ENCODE measurements at regions not wholly inside any gene's neighbourhood (a gene's known extent, or its start where the extent isn't known, plus 50 kb on each side); places are given as distances from the start of the nearest gene placed in this dataset.

DNA sequence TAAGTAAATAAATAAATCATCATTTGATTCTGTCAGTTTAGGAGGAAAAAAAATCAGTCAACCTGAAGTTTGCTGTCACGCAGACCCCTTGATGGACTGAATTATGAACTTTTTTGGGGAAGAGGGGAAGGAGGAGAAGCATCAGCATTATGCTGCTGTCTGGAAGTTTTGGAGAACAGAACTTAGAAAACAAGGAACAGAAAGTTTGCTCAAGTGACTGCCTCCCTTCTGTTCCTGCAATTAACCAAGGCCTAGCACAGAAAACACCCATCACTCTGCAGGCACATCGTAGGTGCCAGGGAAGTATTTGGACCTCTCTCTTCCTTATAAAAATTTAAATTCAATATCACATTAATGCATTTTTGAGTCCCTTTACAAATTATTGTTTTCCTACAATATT is 283.8 kb downstream of the VRK1 start:
- dilution Hi-C loops (cut with MboI; ENCODE audit: extremely low pct_ligation_motif_present, low sequenced_read_pairs) (no loop called here), intact Hi-C loops (cut with micrococcal nuclease) (no loop called here)
- no peaks in the 10 kb centered on the region for H3K4me1 ChIP-seq (ENCODE audit: control insufficient read depth, extremely low read depth, insufficient read depth, low read length)
- H3K9ac ChIP-seq (replicated peaks; ENCODE audit: extremely low read depth, insufficient read depth, low read length): no peak overlapping the region
- no peaks in the 10 kb centered on the region for H3K79me2 ChIP-seq (ENCODE audit: control insufficient read depth, insufficient read depth, low read length)
- BruUV-seq (replicated peaks): no TSS peak
- POLR2A ChIA-PET: no interaction called here
- no peak overlapping the region for H3K27ac ChIP-seq (ENCODE audit: insufficient read depth, low read depth, low read length)
- H3K36me3 ChIP-seq (ENCODE audit: control insufficient read depth in 2 of 2, extremely low read depth in 1 of 2, insufficient read depth in 2 of 2, low read length in 2 of 2): no peaks in the 10 kb centered on the region
- no peak overlapping the region for H3K4me3 ChIP-seq (replicated peaks in 1 of 3; ENCODE audit: insufficient read depth in 1 of 3, low read depth in 1 of 3, low read length in 3 of 3)
- DNase-seq (ENCODE audit: low read depth, low spot score): no peak
- TF ChIP-seq, protein P1, sequence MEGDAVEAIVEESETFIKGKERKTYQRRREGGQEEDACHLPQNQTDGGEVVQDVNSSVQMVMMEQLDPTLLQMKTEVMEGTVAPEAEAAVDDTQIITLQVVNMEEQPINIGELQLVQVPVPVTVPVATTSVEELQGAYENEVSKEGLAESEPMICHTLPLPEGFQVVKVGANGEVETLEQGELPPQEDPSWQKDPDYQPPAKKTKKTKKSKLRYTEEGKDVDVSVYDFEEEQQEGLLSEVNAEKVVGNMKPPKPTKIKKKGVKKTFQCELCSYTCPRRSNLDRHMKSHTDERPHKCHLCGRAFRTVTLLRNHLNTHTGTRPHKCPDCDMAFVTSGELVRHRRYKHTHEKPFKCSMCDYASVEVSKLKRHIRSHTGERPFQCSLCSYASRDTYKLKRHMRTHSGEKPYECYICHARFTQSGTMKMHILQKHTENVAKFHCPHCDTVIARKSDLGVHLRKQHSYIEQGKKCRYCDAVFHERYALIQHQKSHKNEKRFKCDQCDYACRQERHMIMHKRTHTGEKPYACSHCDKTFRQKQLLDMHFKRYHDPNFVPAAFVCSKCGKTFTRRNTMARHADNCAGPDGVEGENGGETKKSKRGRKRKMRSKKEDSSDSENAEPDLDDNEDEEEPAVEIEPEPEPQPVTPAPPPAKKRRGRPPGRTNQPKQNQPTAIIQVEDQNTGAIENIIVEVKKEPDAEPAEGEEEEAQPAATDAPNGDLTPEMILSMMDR (IDR thresholded peaks at IDR 0.05; ENCODE audit: extremely low read depth in 1 of 2, insufficient read depth in 1 of 2, low read depth in 1 of 2, low read length in 2 of 2): no peak
- TF ChIP-seq EZH2 (IDR thresholded peaks at IDR 0.05; ENCODE audit: borderline replicate concordance, low read depth, low read length, severe bottlenecking): no peak
- TF ChIP-seq MYC (IDR thresholded peaks at IDR 0.05; ENCODE audit: low read depth, low read length): no peak
- TF ChIP-seq, protein P2, sequence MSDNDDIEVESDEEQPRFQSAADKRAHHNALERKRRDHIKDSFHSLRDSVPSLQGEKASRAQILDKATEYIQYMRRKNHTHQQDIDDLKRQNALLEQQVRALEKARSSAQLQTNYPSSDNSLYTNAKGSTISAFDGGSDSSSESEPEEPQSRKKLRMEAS (IDR thresholded peaks at IDR 0.05; ENCODE audit: insufficient read depth, insufficient read length): no peak
- H3K4me2 ChIP-seq (ENCODE audit: insufficient read depth, low read length): no peak overlapping the region
- no peak for FAIRE-seq
- H3K27me3 ChIP-seq (ENCODE audit: control insufficient read depth in 2 of 2, insufficient read depth in 2 of 2, low read length in 2 of 2): no peaks in the 10 kb centered on the region
- H4K20me1 ChIP-seq (replicated peaks; ENCODE audit: control insufficient read depth, extremely low read depth, insufficient read depth, low read length): no peaks in the 10 kb centered on the region
- peaks cover 5% of the 10 kb centered on the region for H3K9me3 ChIP-seq (replicated peaks; ENCODE audit: control insufficient read depth, insufficient read depth, low read length)
- CTCF ChIA-PET: no interaction called here
- H2AFZ ChIP-seq (ENCODE audit: low read depth, low read length): no peak overlapping the region
- no peaks in the 10 kb centered on the region for H3K9me1 ChIP-seq (replicated peaks; ENCODE audit: control insufficient read depth, extremely low read depth, insufficient read depth, low read length)

DNA sequence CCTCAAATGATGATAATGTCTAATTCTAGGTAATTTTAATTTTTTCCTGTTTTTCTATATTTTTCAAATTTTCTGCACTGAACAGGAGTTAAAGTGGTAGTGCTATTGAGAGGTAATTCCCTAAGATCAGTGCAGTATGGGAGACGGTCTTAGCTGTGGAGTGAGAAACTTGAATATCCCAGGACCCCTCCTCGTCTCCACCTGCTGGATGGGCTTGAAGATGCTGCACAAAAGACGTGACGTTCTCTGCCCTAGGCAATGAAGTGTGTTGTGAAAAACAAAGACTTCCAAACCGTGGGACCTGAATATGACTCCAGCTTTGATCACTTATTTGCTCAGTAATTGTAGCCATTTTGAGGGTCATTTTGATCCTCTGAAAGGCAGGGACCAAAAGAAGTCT is 298.1 kb downstream of the VRK1 start:
- ChIA-PET CTCF (no interaction called here), POLR2A (no interaction called here)
- no peak overlapping the region for H3K27ac ChIP-seq (ENCODE audit: insufficient read depth, low read depth, low read length)
- H3K36me3 ChIP-seq (ENCODE audit: control insufficient read depth in 2 of 2, extremely low read depth in 1 of 2, insufficient read depth in 2 of 2, low read length in 2 of 2): no peaks in the 10 kb centered on the region
- dilution Hi-C loops (cut with MboI; ENCODE audit: extremely low pct_ligation_motif_present, low sequenced_read_pairs): no loop called here
- H3K9me1 ChIP-seq (replicated peaks; ENCODE audit: control insufficient read depth, extremely low read depth, insufficient read depth, low read length): no peaks in the 10 kb centered on the region
- H3K4me2 ChIP-seq (ENCODE audit: insufficient read depth, low read length): no peak overlapping the region
- FAIRE-seq (no peak), DNase-seq (ENCODE audit: low read depth, low spot score) (no peak)
- no peak overlapping the region for H3K4me3 ChIP-seq (replicated peaks in 1 of 3; ENCODE audit: insufficient read depth in 1 of 3, low read depth in 1 of 3, low read length in 3 of 3)
- no peaks in the 10 kb centered on the region for H3K79me2 ChIP-seq (ENCODE audit: control insufficient read depth, insufficient read depth, low read length)
- no peaks in the 10 kb centered on the region for H4K20me1 ChIP-seq (replicated peaks; ENCODE audit: control insufficient read depth, extremely low read depth, insufficient read depth, low read length)
- H3K4me1 ChIP-seq (ENCODE audit: control insufficient read depth, extremely low read depth, insufficient read depth, low read length): no peaks in the 10 kb centered on the region
- no peaks in the 10 kb centered on the region for H3K27me3 ChIP-seq (ENCODE audit: control insufficient read depth in 2 of 2, insufficient read depth in 2 of 2, low read length in 2 of 2)
- no TSS peak for BruUV-seq (replicated peaks)
- TF ChIP-seq POLR2A (IDR thresholded peaks at IDR 0.05; ENCODE audit: low read depth, low read length) (no peak), FOS (IDR thresholded peaks at IDR 0.05; ENCODE audit: borderline replicate concordance, insufficient read depth, low read length) (no peak), JUN (IDR thresholded peaks at IDR 0.05; ENCODE audit: borderline replicate concordance, insufficient read depth, insufficient read length, low read depth) (no peak), MYC (IDR thresholded peaks at IDR 0.05; ENCODE audit: low read depth, low read length) (no peak), GATA2 (IDR thresholded peaks at IDR 0.05; ENCODE audit: insufficient read depth, insufficient read length, low read depth, low read length) (no peak)
- TF ChIP-seq, protein P1 (IDR thresholded peaks at IDR 0.05; ENCODE audit: extremely low read depth in 1 of 2, insufficient read depth in 1 of 2, low read depth in 1 of 2, low read length in 2 of 2): no peak
- TF ChIP-seq, protein P2 (IDR thresholded peaks at IDR 0.05; ENCODE audit: insufficient read depth, insufficient read length): no peak
- no peak overlapping the region for H2AFZ ChIP-seq (ENCODE audit: low read depth, low read length)
- H3K9me3 ChIP-seq (replicated peaks; ENCODE audit: control insufficient read depth, insufficient read depth, low read length): peaks cover 6% of the 10 kb centered on the region
- no peak overlapping the region for H3K9ac ChIP-seq (replicated peaks; ENCODE audit: extremely low read depth, insufficient read depth, low read length)
- intact Hi-C loops (cut with micrococcal nuclease): no loop called here
